ENCODE measurements at regions not wholly inside any gene's neighbourhood (a gene's known extent, or its start where the extent isn't known, plus 50 kb on each side); places are given as distances from the start of the nearest gene placed in this dataset.

GRCh38 chr9:108567571-108567970 lies 288.2 kb downstream of the ACTL7B start:
- no peak overlapping the region for H3K27ac ChIP-seq (ENCODE audit: insufficient read depth, low read depth, low read length, poor library complexity, severe bottlenecking)
- 89 to 91% methylated on average over 1 of the region's 1 CpG for WGBS, 2 experiments

DNA sequence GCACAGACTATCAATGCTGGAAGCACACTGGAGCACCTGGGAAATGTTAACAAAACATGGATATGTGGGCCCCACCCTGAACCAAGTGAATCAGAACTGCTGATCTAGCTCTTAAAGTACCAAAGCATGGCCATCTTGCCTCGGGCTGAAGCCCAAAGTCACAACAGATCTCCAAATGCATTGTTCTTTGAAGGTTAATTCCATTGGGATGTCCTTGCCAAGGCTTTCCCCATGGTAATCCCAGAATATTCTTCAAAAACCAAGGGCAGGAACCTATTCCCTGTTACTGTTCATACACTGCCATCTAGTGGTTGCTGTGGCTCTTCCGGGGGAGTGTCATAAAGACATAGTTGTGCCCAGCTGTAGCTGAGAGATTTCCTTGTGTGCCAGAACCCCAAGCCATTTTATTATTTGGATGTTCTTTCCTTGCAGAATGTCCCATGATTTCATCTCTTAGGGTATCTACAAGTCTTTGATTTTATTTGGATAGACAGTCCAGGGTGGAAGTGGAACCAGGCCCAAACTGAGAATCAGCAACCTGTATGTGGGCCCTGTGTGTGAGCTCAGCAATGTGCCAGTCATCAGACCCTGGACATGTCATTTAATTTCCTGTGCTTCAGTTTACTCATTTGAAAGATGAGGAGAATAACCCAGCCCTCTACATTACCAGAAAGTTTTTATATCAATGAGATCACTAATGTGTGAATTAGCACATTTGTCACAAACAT lies 290.0 kb downstream of the ACTL7B start:
- Histone ChIP-seq H3K27me3 (ENCODE audit: control insufficient read depth, insufficient read depth, low read length, poor library complexity, severe bottlenecking) (no peaks in the 10 kb centered on the region), H3K36me3 (ENCODE audit: control insufficient read depth, insufficient read depth, low read length) (no peaks in the 10 kb centered on the region), H3K4me3 (ENCODE audit: insufficient read depth, low read depth, low read length) (no peak overlapping the region), H3K9me3 (ENCODE audit: control insufficient read depth, low read length) (no peaks in the 10 kb centered on the region), H3K4me1 (ENCODE audit: control insufficient read depth, insufficient read depth, low read length) (no peaks in the 10 kb centered on the region), H3K27ac (ENCODE audit: insufficient read depth, low read depth, low read length, poor library complexity, severe bottlenecking) (no peak overlapping the region)
- WGBS, 2 experiments: 12 to 19% methylated on average over 2 of the region's 2 CpGs

More at GRCh38 chr9:108567571-108567970, 288.2 kb downstream of the ACTL7B start:
- Histone ChIP-seq H3K4me1 (ENCODE audit: control insufficient read depth, insufficient read depth, low read length) (no peaks in the 10 kb centered on the region), H3K9me3 (ENCODE audit: control insufficient read depth, low read length) (no peaks in the 10 kb centered on the region), H3K4me3 (ENCODE audit: insufficient read depth, low read depth, low read length) (no peak overlapping the region), H3K36me3 (ENCODE audit: control insufficient read depth, insufficient read depth, low read length) (no peaks in the 10 kb centered on the region), H3K27me3 (ENCODE audit: control insufficient read depth, insufficient read depth, low read length, poor library complexity, severe bottlenecking) (no peaks in the 10 kb centered on the region)

DNA sequence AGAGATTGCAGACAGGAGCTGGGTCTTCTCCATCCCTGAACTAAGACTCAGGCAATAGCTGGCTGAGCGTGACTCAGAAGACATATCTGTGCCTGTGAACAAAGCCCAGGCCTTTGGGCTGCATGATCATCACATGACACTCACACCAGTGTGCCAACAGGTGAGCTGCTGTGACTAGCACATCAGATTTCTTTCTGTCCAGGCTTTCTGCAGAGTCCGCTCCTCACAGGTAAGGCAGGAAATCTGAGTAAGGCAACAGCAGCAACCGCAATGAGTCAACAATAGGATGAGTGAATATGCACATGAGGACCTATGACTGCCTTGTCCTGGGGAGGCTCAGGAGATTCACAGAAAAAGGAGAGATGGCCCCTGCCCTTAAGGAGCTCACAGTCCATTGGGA lies 293.6 kb downstream of the ACTL7B start:
- no peaks in the 10 kb centered on the region for H3K36me3 ChIP-seq (ENCODE audit: control insufficient read depth, insufficient read depth, low read length)
- no peaks in the 10 kb centered on the region for H3K9me3 ChIP-seq (ENCODE audit: control insufficient read depth, low read length)
- no peak overlapping the region for H3K27ac ChIP-seq (ENCODE audit: insufficient read depth, low read depth, low read length, poor library complexity, severe bottlenecking)
- H3K4me3 ChIP-seq (ENCODE audit: insufficient read depth, low read depth, low read length): no peak overlapping the region
- no peaks in the 10 kb centered on the region for H3K27me3 ChIP-seq (ENCODE audit: control insufficient read depth, insufficient read depth, low read length, poor library complexity, severe bottlenecking)
- WGBS, 2 experiments: 93 to 96% methylated on average over 3 of the region's 3 CpGs
- no peaks in the 10 kb centered on the region for H3K4me1 ChIP-seq (ENCODE audit: control insufficient read depth, insufficient read depth, low read length)

- Histone ChIP-seq H3K27me3 (ENCODE audit: control insufficient read depth, insufficient read depth, low read length, poor library complexity, severe bottlenecking) (no peaks in the 10 kb centered on the region), H3K4me3 (ENCODE audit: insufficient read depth, low read depth, low read length) (no peak overlapping the region), H3K36me3 (ENCODE audit: control insufficient read depth, insufficient read depth, low read length) (no peaks in the 10 kb centered on the region), H3K27ac (ENCODE audit: insufficient read depth, low read depth, low read length, poor library complexity, severe bottlenecking) (no peak overlapping the region), H3K4me1 (ENCODE audit: control insufficient read depth, insufficient read depth, low read length) (no peaks in the 10 kb centered on the region), H3K9me3 (ENCODE audit: control insufficient read depth, low read length) (no peaks in the 10 kb centered on the region)
- 60% methylated on average over 2 of the region's 2 CpGs; no CpG with 5 or more reads in 1 of the 2 experiments for WGBS, 2 experiments
These were observed 296.4 kb downstream of the ACTL7B start for GRCh38 chr9:108559432-108559831.

DNA sequence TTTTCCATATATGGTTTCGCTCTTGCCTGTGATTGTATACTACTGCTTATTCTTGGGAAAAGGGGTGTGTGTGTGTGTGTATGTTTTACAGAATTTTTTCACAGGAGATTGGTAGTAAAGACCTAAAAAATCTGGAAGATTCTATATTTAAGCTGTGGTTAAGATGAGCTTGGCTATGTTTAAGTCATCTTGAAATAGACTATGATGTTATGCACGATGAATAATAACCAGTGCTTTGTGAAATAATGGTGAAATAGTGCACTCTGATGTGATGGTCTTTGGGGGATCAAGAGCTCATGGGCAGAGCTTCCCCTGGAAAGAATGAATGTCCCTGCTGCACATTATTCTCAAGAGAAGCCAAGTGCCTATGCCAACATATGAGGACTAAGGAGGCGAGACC lies 301.0 kb downstream of the ACTL7B start:
- WGBS, 2 experiments: 96 to 97% methylated on average over 3 of the region's 3 CpGs
- H3K9me3 ChIP-seq (ENCODE audit: control insufficient read depth, low read length): no peaks in the 10 kb centered on the region
- H3K27ac ChIP-seq (ENCODE audit: insufficient read depth, low read depth, low read length, poor library complexity, severe bottlenecking): no peak overlapping the region
- no peak overlapping the region for H3K4me3 ChIP-seq (ENCODE audit: insufficient read depth, low read depth, low read length)
- peaks cover 12% of the 10 kb centered on the region for H3K4me1 ChIP-seq (ENCODE audit: control insufficient read depth, insufficient read depth, low read length)
- no peaks in the 10 kb centered on the region for H3K36me3 ChIP-seq (ENCODE audit: control insufficient read depth, insufficient read depth, low read length)
- no peaks in the 10 kb centered on the region for H3K27me3 ChIP-seq (ENCODE audit: control insufficient read depth, insufficient read depth, low read length, poor library complexity, severe bottlenecking)

DNA sequence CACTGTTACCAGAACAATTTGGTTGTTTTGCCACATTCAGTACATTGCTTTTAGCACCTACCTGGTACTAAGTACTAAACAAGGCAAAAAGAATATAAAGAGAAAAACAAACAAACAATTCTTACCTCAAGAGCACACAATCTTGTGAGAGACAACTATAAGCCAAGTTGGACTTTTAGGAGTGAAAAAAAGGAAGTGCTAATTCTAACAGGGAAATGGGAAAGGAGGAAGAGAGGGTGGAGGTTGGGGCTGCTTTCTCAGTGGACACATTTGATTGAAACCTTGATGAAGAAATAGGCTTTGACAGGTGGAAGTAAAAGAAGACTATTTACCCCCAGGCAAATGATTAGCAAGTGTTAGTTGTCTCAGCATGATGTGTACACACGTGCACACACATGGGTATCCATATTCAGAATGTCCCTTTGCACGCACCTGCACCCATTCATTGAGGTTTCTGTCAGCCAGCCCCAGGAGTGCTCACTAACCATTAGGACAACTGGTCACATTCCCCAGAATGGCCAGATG lies 302.6 kb downstream of the ACTL7B start:
- Histone ChIP-seq H3K27me3 (ENCODE audit: control insufficient read depth, insufficient read depth, low read length, poor library complexity, severe bottlenecking) (no peaks in the 10 kb centered on the region), H3K9me3 (ENCODE audit: control insufficient read depth, low read length) (no peaks in the 10 kb centered on the region), H3K27ac (ENCODE audit: insufficient read depth, low read depth, low read length, poor library complexity, severe bottlenecking) (no peak overlapping the region), H3K4me1 (ENCODE audit: control insufficient read depth, insufficient read depth, low read length) (peaks cover 12% of the 10 kb centered on the region), H3K4me3 (ENCODE audit: insufficient read depth, low read depth, low read length) (no peak overlapping the region), H3K36me3 (ENCODE audit: control insufficient read depth, insufficient read depth, low read length) (no peaks in the 10 kb centered on the region)
- WGBS, 2 experiments: 82 to 87% methylated on average over 2 of the region's 2 CpGs

DNA sequence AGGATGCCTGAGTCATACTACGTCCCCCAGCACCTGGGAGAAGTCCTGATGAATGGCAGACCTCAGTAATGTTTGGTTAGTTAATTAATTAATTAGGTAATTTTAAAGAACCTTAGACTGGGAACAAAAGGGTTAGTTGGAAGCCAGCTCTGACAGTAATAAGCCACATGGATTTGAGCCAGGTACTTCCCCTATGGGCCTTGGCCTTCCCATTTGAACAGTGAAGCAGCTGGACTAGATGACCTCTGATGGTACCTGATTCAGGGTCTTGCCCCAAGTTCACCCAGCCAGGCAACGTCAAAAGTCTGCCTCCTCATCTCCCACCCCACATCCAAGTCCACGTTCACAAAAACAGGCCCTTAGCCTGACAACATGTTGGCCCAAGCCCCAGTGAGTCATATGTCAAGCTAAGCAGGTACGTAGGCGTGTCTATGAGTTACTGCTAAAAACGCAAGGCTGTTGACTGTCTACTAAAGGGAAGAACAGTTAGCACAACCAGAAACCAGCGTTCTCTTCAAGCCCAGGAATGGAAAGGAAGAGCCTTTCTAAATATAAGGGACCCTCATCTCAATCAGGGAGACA lies 303.2 kb downstream of the ACTL7B start:
- H3K27ac ChIP-seq (ENCODE audit: insufficient read depth, low read depth, low read length, poor library complexity, severe bottlenecking): no peak overlapping the region
- H3K4me1 ChIP-seq (ENCODE audit: control insufficient read depth, insufficient read depth, low read length): peaks cover 12% of the 10 kb centered on the region
- 86 to 91% methylated on average over 7 of the region's 7 CpGs for WGBS, 2 experiments
- no peaks in the 10 kb centered on the region for H3K27me3 ChIP-seq (ENCODE audit: control insufficient read depth, insufficient read depth, low read length, poor library complexity, severe bottlenecking)
- H3K9me3 ChIP-seq (ENCODE audit: control insufficient read depth, low read length): no peaks in the 10 kb centered on the region
- no peak overlapping the region for H3K4me3 ChIP-seq (ENCODE audit: insufficient read depth, low read depth, low read length)
- no peaks in the 10 kb centered on the region for H3K36me3 ChIP-seq (ENCODE audit: control insufficient read depth, insufficient read depth, low read length)

GRCh38 chr9:108551030-108551841 lies 304.6 kb downstream of the ACTL7B start:
- H3K9me3 ChIP-seq (ENCODE audit: control insufficient read depth, low read length): no peaks in the 10 kb centered on the region
- H3K36me3 ChIP-seq (ENCODE audit: control insufficient read depth, insufficient read depth, low read length): no peaks in the 10 kb centered on the region
- 80 to 81% methylated on average over 12 of the region's 12 CpGs for WGBS, 2 experiments
- H3K27me3 ChIP-seq (ENCODE audit: control insufficient read depth, insufficient read depth, low read length, poor library complexity, severe bottlenecking): no peaks in the 10 kb centered on the region
- H3K4me1 ChIP-seq (ENCODE audit: control insufficient read depth, insufficient read depth, low read length): peaks cover 12% of the 10 kb centered on the region
- H3K27ac ChIP-seq (ENCODE audit: insufficient read depth, low read depth, low read length, poor library complexity, severe bottlenecking): no peak overlapping the region
- no peak overlapping the region for H3K4me3 ChIP-seq (ENCODE audit: insufficient read depth, low read depth, low read length)

DNA sequence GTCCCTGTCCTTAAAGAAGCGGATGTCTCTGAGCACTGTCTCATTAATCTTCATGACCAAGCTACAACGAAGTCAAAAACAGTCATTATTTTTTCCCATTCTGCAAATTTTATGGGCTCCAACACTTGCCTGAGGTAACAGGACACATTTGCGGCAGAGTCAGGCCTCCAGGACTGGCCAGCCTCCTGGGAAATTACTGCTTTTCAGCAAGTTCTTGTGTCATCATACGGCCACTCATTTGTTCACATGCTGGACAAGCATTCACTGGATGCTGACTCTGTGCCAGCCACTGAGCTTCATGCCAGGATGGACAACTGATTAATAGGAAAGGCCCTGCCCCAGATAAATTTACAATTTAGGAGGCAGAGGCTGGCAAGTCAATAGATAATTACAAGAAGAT lies 305.7 kb downstream of the ACTL7B start:
- 95% methylated on average over 4 of the region's 4 CpGs for WGBS, 2 experiments
- H3K9me3 ChIP-seq (ENCODE audit: control insufficient read depth, low read length): no peaks in the 10 kb centered on the region
- H3K36me3 ChIP-seq (ENCODE audit: control insufficient read depth, insufficient read depth, low read length): no peaks in the 10 kb centered on the region
- peaks cover 12% of the 10 kb centered on the region for H3K4me1 ChIP-seq (ENCODE audit: control insufficient read depth, insufficient read depth, low read length)
- no peak overlapping the region for H3K4me3 ChIP-seq (ENCODE audit: insufficient read depth, low read depth, low read length)
- H3K27ac ChIP-seq (ENCODE audit: insufficient read depth, low read depth, low read length, poor library complexity, severe bottlenecking): no peak overlapping the region
- H3K27me3 ChIP-seq (ENCODE audit: control insufficient read depth, insufficient read depth, low read length, poor library complexity, severe bottlenecking): no peaks in the 10 kb centered on the region

DNA sequence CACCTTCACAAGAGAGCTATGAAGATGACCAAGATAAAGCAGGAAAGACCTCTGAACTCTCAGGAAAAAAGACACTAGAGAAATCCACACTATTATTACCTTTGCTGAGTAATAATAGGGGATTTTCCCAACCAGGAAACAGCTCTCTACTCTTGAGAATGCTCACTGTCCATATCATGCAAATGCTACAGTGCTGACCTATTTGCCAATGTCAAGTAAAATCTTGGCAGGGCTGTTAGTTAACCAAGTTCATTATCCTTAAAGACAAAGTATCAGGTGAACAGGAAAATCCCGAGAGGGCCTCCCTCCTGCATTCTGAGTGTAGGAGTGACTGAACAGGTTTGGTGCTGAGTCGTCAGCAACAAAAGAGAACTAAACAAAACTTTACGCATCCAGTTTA lies 306.6 kb downstream of the ACTL7B start:
- WGBS, 2 experiments: 84 to 96% methylated on average over 3 of the region's 3 CpGs
- no peaks in the 10 kb centered on the region for H3K36me3 ChIP-seq (ENCODE audit: control insufficient read depth, insufficient read depth, low read length)
- no peaks in the 10 kb centered on the region for H3K9me3 ChIP-seq (ENCODE audit: control insufficient read depth, low read length)
- peaks cover 12% of the 10 kb centered on the region for H3K4me1 ChIP-seq (ENCODE audit: control insufficient read depth, insufficient read depth, low read length)
- H3K4me3 ChIP-seq (ENCODE audit: insufficient read depth, low read depth, low read length): no peak overlapping the region
- H3K27ac ChIP-seq (ENCODE audit: insufficient read depth, low read depth, low read length, poor library complexity, severe bottlenecking): no peak overlapping the region
- no peaks in the 10 kb centered on the region for H3K27me3 ChIP-seq (ENCODE audit: control insufficient read depth, insufficient read depth, low read length, poor library complexity, severe bottlenecking)
